KMS-11 (cell line): ENCODE measurements at regions not wholly inside any gene's neighbourhood (a gene's known extent, or its start where the extent isn't known, plus 50 kb on each side); places are given as distances from the start of the nearest gene placed in this dataset.
"Not testable (repeated sequence)": the region's sequence is repeated elsewhere in the genome, so short reads cannot be mapped to it uniquely, and the experiment has no call there.

ENCODE experiments used
- H2AFZ ChIP-seq: fragments of 200-600 bp; sonication (generic); 2 replicates; pipeline ENCODE4 v1.6.1; 2016; ENCODE audit warnings: antibody characterized with exemption, mixed run types, low read depth
- H3K27ac ChIP-seq: fragments of 200-600 bp; sonication (generic); 2 replicates; pipeline ENCODE4 v1.6.1; 2016; ENCODE audit warnings: mild to moderate bottlenecking, mixed run types
- H3K27me3 ChIP-seq: fragments of 200-600 bp; sonication (generic); 2 replicates; pipeline ENCODE4 v1.6.1; 2017; ENCODE audit warnings: mild to moderate bottlenecking, low read depth, mixed run types, moderate library complexity; ENCODE audit not compliant: insufficient read depth
- H3K36me3 ChIP-seq: fragments of 200-600 bp; sonication (generic); 2 replicates; pipeline ENCODE4 v1.6.1; 2017; ENCODE audit warnings: mild to moderate bottlenecking, mixed run types; ENCODE audit not compliant: insufficient read depth
- H3K4me1 ChIP-seq: fragments of 200-600 bp; sonication (generic); 2 replicates; pipeline ENCODE4 v1.6.1; 2016; ENCODE audit warnings: mild to moderate bottlenecking, low read depth, mixed run types; ENCODE audit not compliant: poor library complexity, severe bottlenecking
- H3K4me2 ChIP-seq: fragments of 200-600 bp; sonication (generic); 2 replicates; pipeline ENCODE4 v1.7.0; 2016; ENCODE audit warnings: mild to moderate bottlenecking, mixed run types
- H3K4me3 ChIP-seq: fragments of 200-600 bp; sonication (generic); IDR thresholded peaks from 2 replicates; pipeline ENCODE4 v1.6.1; 2017; ENCODE audit warnings: low read depth, low read length, mixed read lengths; ENCODE audit not compliant: insufficient read depth
- H3K79me2 ChIP-seq: fragments of 200-600 bp; sonication (generic); 2 replicates; pipeline ENCODE4 v1.6.1; 2016; ENCODE audit warnings: low read depth, mixed run types; ENCODE audit not compliant: insufficient read depth
- H3K9ac ChIP-seq: fragments of 200-600 bp; sonication (generic); 2 replicates; pipeline ENCODE4 v1.6.1; 2016; ENCODE audit warnings: mild to moderate bottlenecking, mixed run types
- H4K20me1 ChIP-seq: fragments of 200-600 bp; sonication (generic); 2 replicates; pipeline ENCODE4 v1.6.1; 2016; ENCODE audit warnings: mild to moderate bottlenecking, mixed run types; ENCODE audit not compliant: insufficient read depth
- TF ChIP-seq, protein P1 (sequence below): fragments of 200-600 bp; sonication (generic); conservative IDR thresholded peaks from 2 replicates; pipeline ENCODE4 v1.6.1; 2017; ENCODE audit warnings: low read depth, mild to moderate bottlenecking, antibody characterized with exemption, low read length, moderate library complexity, mixed read lengths

GRCh38 chr3:166580561-166580960, 743.3 kb upstream of the BCHE start:
- Histone ChIP-seq H4K20me1 (no peaks in the 10 kb centered on the region), H2AFZ (no peak overlapping the region), H3K9ac (no peak overlapping the region), H3K4me2 (no peak overlapping the region), H3K27ac (no peak overlapping the region), H3K4me1 (no peaks in the 10 kb centered on the region), H3K79me2 (no peaks in the 10 kb centered on the region), H3K36me3 (no peaks in the 10 kb centered on the region), H3K27me3 (no peaks in the 10 kb centered on the region), H3K4me3 (no peak overlapping the region)
- TF ChIP-seq, protein P1, sequence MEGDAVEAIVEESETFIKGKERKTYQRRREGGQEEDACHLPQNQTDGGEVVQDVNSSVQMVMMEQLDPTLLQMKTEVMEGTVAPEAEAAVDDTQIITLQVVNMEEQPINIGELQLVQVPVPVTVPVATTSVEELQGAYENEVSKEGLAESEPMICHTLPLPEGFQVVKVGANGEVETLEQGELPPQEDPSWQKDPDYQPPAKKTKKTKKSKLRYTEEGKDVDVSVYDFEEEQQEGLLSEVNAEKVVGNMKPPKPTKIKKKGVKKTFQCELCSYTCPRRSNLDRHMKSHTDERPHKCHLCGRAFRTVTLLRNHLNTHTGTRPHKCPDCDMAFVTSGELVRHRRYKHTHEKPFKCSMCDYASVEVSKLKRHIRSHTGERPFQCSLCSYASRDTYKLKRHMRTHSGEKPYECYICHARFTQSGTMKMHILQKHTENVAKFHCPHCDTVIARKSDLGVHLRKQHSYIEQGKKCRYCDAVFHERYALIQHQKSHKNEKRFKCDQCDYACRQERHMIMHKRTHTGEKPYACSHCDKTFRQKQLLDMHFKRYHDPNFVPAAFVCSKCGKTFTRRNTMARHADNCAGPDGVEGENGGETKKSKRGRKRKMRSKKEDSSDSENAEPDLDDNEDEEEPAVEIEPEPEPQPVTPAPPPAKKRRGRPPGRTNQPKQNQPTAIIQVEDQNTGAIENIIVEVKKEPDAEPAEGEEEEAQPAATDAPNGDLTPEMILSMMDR, result no peak

GRCh38 chr3:166575161-166575560, 737.9 kb upstream of the BCHE start:
- Histone ChIP-seq H3K79me2 (no peaks in the 10 kb centered on the region), H3K4me2 (no peak overlapping the region), H2AFZ (no peak overlapping the region), H3K9ac (no peak overlapping the region), H3K27ac (no peak overlapping the region), H3K36me3 (no peaks in the 10 kb centered on the region), H3K27me3 (no peaks in the 10 kb centered on the region), H3K4me1 (peaks cover 12% of the 10 kb centered on the region), H3K4me3 (no peak overlapping the region), H4K20me1 (no peaks in the 10 kb centered on the region)
- TF ChIP-seq, protein P1, result no peak

DNA sequence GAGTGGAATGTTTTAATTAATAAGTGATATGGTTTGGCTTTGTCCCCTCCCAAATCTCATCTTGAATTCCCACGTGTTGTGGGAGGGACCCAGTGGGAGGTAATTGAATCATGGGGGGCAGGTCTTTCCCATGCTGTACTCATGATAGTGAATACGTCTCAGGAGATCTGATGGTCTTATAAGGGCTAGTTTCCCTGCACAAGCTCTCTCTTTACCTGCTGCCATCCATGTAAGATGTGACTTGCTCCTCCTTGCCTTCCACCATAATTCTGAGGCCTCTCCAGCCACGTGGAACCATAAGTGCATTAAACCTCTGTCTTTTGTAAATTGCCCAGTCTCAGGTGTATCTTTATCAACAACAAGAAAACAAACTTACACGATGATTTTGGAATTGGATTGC, 734.5 kb upstream of the BCHE start:
- H3K27me3 ChIP-seq, H3K36me3 ChIP-seq, H3K27ac ChIP-seq, H3K9ac ChIP-seq, H4K20me1 ChIP-seq, H2AFZ ChIP-seq, H3K4me3 ChIP-seq, H3K4me2 ChIP-seq, H3K79me2 ChIP-seq: not testable (repeated sequence)
- peaks cover 28% of the 10 kb centered on the region for H3K4me1 ChIP-seq

DNA sequence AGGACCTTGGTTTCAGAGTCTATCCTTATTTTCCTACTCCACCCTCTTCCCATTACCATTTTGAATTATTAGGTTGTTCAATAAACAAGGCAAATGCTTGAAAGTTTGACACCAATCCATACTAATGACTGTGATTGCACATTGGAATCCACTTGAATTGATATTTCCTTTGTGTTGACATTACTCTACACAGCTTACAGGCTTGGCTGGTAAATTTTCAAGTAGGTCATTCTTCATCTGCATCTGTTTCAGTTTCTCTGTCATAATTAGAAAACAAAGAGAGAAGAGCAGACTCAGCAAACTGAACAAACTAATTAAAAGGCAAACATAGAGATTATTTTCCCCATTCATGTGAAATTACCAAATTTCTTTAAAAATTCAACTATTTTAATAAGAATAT, 732.9 kb upstream of the BCHE start:
- Histone ChIP-seq H2AFZ (peak overlapping the region; percentile 56), H3K4me1 (peaks cover 28% of the 10 kb centered on the region), H3K27ac (peak overlapping the region; percentile 53), H3K79me2 (no peaks in the 10 kb centered on the region), H3K4me3 (no peak overlapping the region), H3K36me3 (no peaks in the 10 kb centered on the region), H3K27me3 (no peaks in the 10 kb centered on the region), H4K20me1 (no peaks in the 10 kb centered on the region), H3K9ac (no peak overlapping the region), H3K4me2 (peak overlapping the region; percentile 38)
- TF ChIP-seq, protein P1, result no peak

- Histone ChIP-seq H3K9ac (no peak overlapping the region), H3K4me3 (no peak overlapping the region), H2AFZ (0 out of 2 replicates have a peak overlapping the region, but pooled peaks have one; percentile 56), H3K27ac (peak overlapping the region; percentile 53), H4K20me1 (no peaks in the 10 kb centered on the region), H3K4me1 (peaks cover 28% of the 10 kb centered on the region), H3K36me3 (no peaks in the 10 kb centered on the region), H3K4me2 (peak overlapping the region; percentile 38), H3K27me3 (no peaks in the 10 kb centered on the region), H3K79me2 (no peaks in the 10 kb centered on the region)
- TF ChIP-seq, protein P1, result no peak
Measured at GRCh38 chr3:166569589-166569988, 732.4 kb upstream of the BCHE start.
